ENCODE measurements at regions not wholly inside any gene's neighbourhood (a gene's known extent, or its start where the extent isn't known, plus 50 kb on each side); places are given as distances from the start of the nearest gene placed in this dataset.
A peak's percentile ranks its signal among the peaks of the same experiment; 100 is the strongest.

DNA sequence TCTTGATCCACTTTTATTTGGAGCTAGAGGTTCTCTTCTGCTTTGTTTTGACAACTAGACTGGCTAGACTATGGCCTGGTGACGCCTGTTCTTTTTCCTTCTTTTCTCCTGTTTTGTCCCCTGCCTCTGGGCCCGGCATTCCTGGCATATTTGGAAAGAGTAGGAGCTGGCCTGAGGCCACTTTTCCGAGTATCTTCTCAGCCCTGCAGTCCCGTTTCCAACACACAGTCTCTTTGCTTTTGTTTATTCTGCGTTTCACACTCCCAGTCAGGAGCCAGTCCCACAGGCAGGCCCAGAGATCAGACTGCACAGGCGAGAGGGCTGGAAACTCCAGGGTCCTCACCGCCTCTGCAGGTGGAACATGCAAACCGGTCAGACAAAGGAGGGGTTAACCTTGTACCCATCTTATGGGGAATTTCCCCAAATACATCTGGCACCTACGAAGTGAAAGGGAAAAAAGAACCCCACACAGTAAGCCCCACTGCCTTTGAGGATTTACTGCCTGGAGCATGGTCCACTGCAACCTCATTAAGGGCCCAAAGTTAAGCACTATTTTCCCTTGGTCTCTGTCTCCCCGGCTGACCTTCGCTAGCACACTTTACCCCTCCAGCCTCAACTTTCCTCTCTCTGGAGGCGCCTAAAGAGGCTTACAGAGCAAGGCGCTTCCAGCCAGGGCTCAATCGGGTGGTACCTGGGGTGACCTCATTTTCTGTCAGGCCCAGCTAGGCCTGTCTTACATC is 141.1 kb downstream of the TOMM20 start:
- BruUV-seq (replicated peaks) = TSS peak; percentile 73
- WGBS (ENCODE audit: low lambda C conversion rate) = 6% methylated on average over 13 of the region's 14 CpGs
- Histone ChIP-seq H3K9me3 (ENCODE audit: low read length) (no peaks in the 10 kb centered on the region), H3K4me3 (replicated peaks in 1 of 3; ENCODE audit: insufficient read depth in 1 of 3, low read depth in 2 of 3, low read length in 3 of 3) (peak overlapping the region; percentile 13 to 53 (median 24); a peak in 4 of 6 replicates), H3K4me2 (ENCODE audit: low read depth, low read length) (peak overlapping the region; percentile 80), H3K4me1 (ENCODE audit: insufficient read depth, low read length) (peaks cover 93% of the 10 kb centered on the region), H3K27me3 (ENCODE audit: control insufficient read depth in 1 of 2, insufficient read depth in 2 of 2, low read length in 2 of 2) (no peaks in the 10 kb centered on the region), H4K20me1 (ENCODE audit: insufficient read depth, low read length) (no peaks in the 10 kb centered on the region), H3K27ac (ENCODE audit: extremely low read length, insufficient read depth, low read length) (peak overlapping the region; percentile 95), H3K36me3 (replicated peaks in 1 of 2; ENCODE audit: control insufficient read depth in 1 of 2, insufficient read depth in 2 of 2, low read length in 2 of 2) (no peaks in the 10 kb centered on the region), H2AFZ (ENCODE audit: low read length) (no peak overlapping the region), H3K9ac (ENCODE audit: insufficient read depth, low read depth, low read length) (peak overlapping the region; percentile 85), H3K79me2 (ENCODE audit: insufficient read depth, low read length) (no peaks in the 10 kb centered on the region)
- in situ Hi-C loops (cut with HindIII; ENCODE audit: extremely low pct_ligation_motif_present, low pct_unique_long_range_greater_than_20kb) = no loop called here
- ChIA-PET POLR2A (interaction anchor here (0.5 to 6.0 kb wide), 25 partner anchors 9 to 387 kb away, joined by 3 to 104 read pairs (median 10); partner anchors contain the start of gene IRF2BP2), CTCF (ENCODE audit: low intra/inter-chr PET ratio, low total read pairs) (no interaction called here)
- DNase-seq (ENCODE audit: low spot score) = peak; percentile 95
- intact Hi-C loops (cut with micrococcal nuclease; ENCODE audit: unreplicated experiment) = loop anchor here (1.0 kb wide), 2 partner anchors 9 to 10 kb away; no protein-coding TSS in a partner anchor
- peak; percentile 73 for FAIRE-seq
- ATAC-seq = peak; percentile 97
- no peak for TF ChIP-seq ZFP62 (CRISPR knock-in tag; IDR thresholded peaks at IDR 0.05)
- peak; percentile 55; the same call in 1 of the 2 replicates for TF ChIP-seq IRF2 (CRISPR knock-in tag; IDR thresholded peaks at IDR 0.05)
- TF ChIP-seq SP5 (CRISPR knock-in tag; IDR thresholded peaks at IDR 0.05; ENCODE audit: borderline replicate concordance, low read depth) = peak; percentile 14; the same call in 1 of the 2 replicates
- TF ChIP-seq, protein P1, sequence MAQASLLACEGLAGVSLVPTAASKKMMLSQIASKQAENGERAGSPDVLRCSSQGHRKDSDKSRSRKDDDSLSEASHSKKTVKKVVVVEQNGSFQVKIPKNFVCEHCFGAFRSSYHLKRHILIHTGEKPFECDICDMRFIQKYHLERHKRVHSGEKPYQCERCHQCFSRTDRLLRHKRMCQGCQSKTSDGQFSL (CRISPR knock-in tag; IDR thresholded peaks at IDR 0.05) = no peak
- TF ChIP-seq MAZ (IDR thresholded peaks at IDR 0.05; ENCODE audit: borderline replicate concordance, low read depth, low read length) = peak; percentile 39; the same call in 1 of the 2 replicates
- peak; percentile 66 for TF ChIP-seq MAZ (CRISPR knock-in tag; IDR thresholded peaks at IDR 0.05; ENCODE audit: low read depth)
- 0 out of 2 replicates have a peak, but pooled peaks have one; percentile 23 for TF ChIP-seq ZNF264 (CRISPR knock-in tag; IDR thresholded peaks at IDR 0.05)
- TF ChIP-seq SKI (IDR thresholded peaks at IDR 0.05; ENCODE audit: partially characterized antibody) = peak; percentile 85
- TF ChIP-seq, protein P2, sequence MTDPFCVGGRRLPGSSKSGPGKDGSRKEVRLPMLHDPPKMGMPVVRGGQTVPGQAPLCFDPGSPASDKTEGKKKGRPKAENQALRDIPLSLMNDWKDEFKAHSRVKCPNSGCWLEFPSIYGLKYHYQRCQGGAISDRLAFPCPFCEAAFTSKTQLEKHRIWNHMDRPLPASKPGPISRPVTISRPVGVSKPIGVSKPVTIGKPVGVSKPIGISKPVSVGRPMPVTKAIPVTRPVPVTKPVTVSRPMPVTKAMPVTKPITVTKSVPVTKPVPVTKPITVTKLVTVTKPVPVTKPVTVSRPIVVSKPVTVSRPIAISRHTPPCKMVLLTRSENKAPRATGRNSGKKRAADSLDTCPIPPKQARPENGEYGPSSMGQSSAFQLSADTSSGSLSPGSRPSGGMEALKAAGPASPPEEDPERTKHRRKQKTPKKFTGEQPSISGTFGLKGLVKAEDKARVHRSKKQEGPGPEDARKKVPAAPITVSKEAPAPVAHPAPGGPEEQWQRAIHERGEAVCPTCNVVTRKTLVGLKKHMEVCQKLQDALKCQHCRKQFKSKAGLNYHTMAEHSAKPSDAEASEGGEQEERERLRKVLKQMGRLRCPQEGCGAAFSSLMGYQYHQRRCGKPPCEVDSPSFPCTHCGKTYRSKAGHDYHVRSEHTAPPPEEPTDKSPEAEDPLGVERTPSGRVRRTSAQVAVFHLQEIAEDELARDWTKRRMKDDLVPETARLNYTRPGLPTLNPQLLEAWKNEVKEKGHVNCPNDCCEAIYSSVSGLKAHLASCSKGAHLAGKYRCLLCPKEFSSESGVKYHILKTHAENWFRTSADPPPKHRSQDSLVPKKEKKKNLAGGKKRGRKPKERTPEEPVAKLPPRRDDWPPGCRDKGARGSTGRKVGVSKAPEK (CRISPR knock-in tag; IDR thresholded peaks at IDR 0.05; ENCODE audit: borderline replicate concordance) = no peak
- peak; percentile 87 for TF ChIP-seq ZFY (CRISPR knock-in tag; IDR thresholded peaks at IDR 0.05)
- peak; percentile 74; the same call in 1 of the 2 replicates for TF ChIP-seq FOXJ3 (CRISPR knock-in tag; IDR thresholded peaks at IDR 0.05; ENCODE audit: borderline replicate concordance)
- TF ChIP-seq POLR2G (IDR thresholded peaks at IDR 0.05; ENCODE audit: low read depth, low read length) = peak; percentile 72
- TF ChIP-seq, protein P3, sequence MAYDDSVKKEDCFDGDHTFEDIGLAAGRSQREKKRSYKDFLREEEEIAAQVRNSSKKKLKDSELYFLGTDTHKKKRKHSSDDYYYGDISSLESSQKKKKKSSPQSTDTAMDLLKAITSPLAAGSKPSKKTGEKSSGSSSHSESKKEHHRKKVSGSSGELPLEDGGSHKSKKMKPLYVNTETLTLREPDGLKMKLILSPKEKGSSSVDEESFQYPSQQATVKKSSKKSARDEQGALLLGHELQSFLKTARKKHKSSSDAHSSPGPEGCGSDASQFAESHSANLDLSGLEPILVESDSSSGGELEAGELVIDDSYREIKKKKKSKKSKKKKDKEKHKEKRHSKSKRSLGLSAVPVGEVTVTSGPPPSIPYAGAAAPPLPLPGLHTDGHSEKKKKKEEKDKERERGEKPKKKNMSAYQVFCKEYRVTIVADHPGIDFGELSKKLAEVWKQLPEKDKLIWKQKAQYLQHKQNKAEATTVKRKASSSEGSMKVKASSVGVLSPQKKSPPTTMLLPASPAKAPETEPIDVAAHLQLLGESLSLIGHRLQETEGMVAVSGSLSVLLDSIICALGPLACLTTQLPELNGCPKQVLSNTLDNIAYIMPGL (CRISPR knock-in tag; IDR thresholded peaks at IDR 0.05; ENCODE audit: borderline replicate concordance in 1 of 2, low read depth in 1 of 2) = peak in 1 of 2 experiments; percentile 44; a peak in 3 of 4 replicates
- TF ChIP-seq ZNF343 (CRISPR knock-in tag; IDR thresholded peaks at IDR 0.05) = 0 out of 2 replicates have a peak, but pooled peaks have one; percentile 36
- no peak for TF ChIP-seq ZNF749 (CRISPR knock-in tag; IDR thresholded peaks at IDR 0.05; ENCODE audit: borderline replicate concordance)
- TF ChIP-seq RCOR2 (CRISPR knock-in tag; IDR thresholded peaks at IDR 0.05) = peak; percentile 63; the same call in 1 of the 2 replicates
